ENCODE measurements at regions not wholly inside any gene's neighbourhood (a gene's known extent, or its start where the extent isn't known, plus 50 kb on each side); places are given as distances from the start of the nearest gene placed in this dataset.

- H4K91ac ChIP-seq (ENCODE audit: insufficient read depth, low read depth, low read length) = no peak overlapping the region
- H4K5ac ChIP-seq (ENCODE audit: low read depth, low read length) = peak overlapping the region; percentile 81; the same call in 1 of the 2 replicates
- dilution Hi-C loops (cut with HindIII; ENCODE audit: low sequenced_read_pairs, unreplicated experiment) (no loop called here), intact Hi-C loops (cut with micrococcal nuclease) (loop anchor here (5.0 to 10.0 kb wide), 3 partner anchors 53 to 260 kb away; partner anchors contain the start of gene TCF21), in situ Hi-C loops (cut with MboI; ENCODE audit: low sequenced_read_pairs) (no loop called here)
- H3K27ac ChIP-seq (ENCODE audit: insufficient read depth, low read length) = peak overlapping the region; percentile 2; the same call in 1 of the 2 replicates
- H3K4ac ChIP-seq (ENCODE audit: low read depth, low read length) = peak overlapping the region; percentile 74; the same call in 1 of the 2 replicates
- peaks cover 13% of the 10 kb centered on the region for H3K4me1 ChIP-seq (ENCODE audit: control insufficient read depth, insufficient read depth, low read length)
- no peak overlapping the region for H3K4me3 ChIP-seq (ENCODE audit: insufficient read depth, low read depth, low read length)
- peak overlapping the region; percentile 79; the same call in 2 of the 3 replicates for H2BK15ac ChIP-seq (ENCODE audit: low read depth, low read length)
- peak overlapping the region; percentile 68 for H2BK5ac ChIP-seq (ENCODE audit: low read depth, low read length, poor library complexity, severe bottlenecking)
- no peak overlapping the region for H2AFZ ChIP-seq (replicated peaks; ENCODE audit: low read length, poor library complexity)
- BruUV-seq (replicated peaks) = no TSS peak
- no peaks in the 10 kb centered on the region for H3K27me3 ChIP-seq (ENCODE audit: control insufficient read depth, insufficient read depth, low read length)
- peak overlapping the region; percentile 64; the same call in 1 of the 2 replicates for H3K23ac ChIP-seq (ENCODE audit: low read depth, low read length)
- H3K56ac ChIP-seq (ENCODE audit: extremely low read depth, insufficient read depth, low read length) = no peak overlapping the region
- peak overlapping the region; percentile 74; the same call in 1 of the 2 replicates for H2BK120ac ChIP-seq (ENCODE audit: low read depth, low read length)
- H4K8ac ChIP-seq (ENCODE audit: low read depth in 2 of 2, low read length in 2 of 2) = peak overlapping the region in 1 of 2 experiments; percentile 54; a peak in 3 of 4 replicates
- no peaks in the 10 kb centered on the region for H3K36me3 ChIP-seq (ENCODE audit: control insufficient read depth, insufficient read depth, low read length)
- 100% methylated on average over 1 of the region's 2 CpGs; no CpG with 5 or more reads in 1 of the 2 experiments for WGBS, 2 experiments (ENCODE audit: extremely low coverage in 2 of 2, insufficient read length in 1 of 2)
- H2BK20ac ChIP-seq (ENCODE audit: low read depth, low read length) = peak overlapping the region; percentile 72; the same call in 1 of the 2 replicates
- H4K20me1 ChIP-seq (ENCODE audit: insufficient read depth, low read length) = no peaks in the 10 kb centered on the region
- TF ChIP-seq RFX5 (IDR thresholded peaks at IDR 0.05; ENCODE audit: low read depth, low read length) (no peak), MXI1 (IDR thresholded peaks at IDR 0.05; ENCODE audit: borderline replicate concordance, low read depth, low read length) (no peak), MAFK (IDR thresholded peaks at IDR 0.05; ENCODE audit: low read depth, low read length) (peak; percentile 94)
- H3K4me2 ChIP-seq (ENCODE audit: low read depth, low read length) = no peak overlapping the region
- no peak overlapping the region for H3K9ac ChIP-seq (ENCODE audit: low read depth, low read length)
- no peaks in the 10 kb centered on the region for H3K9me3 ChIP-seq (ENCODE audit: control insufficient read depth, insufficient read depth, low read length)
- DNase-seq (no peak), ATAC-seq (ENCODE audit: low read depth) (no peak)
- CTCF ChIA-PET = interaction anchor here (0.6 to 1.0 kb wide), 3 partner anchors 163 to 265 kb away, joined by 3 to 7 read pairs (median 5); no protein-coding TSS in a partner anchor
- H3K14ac ChIP-seq (replicated peaks; ENCODE audit: low read depth, low read length) = peak overlapping the region; percentile 74; the same call in 1 of the 2 replicates
- peak overlapping the region; percentile 33; the same call in 1 of the 2 replicates for H2AK5ac ChIP-seq (ENCODE audit: low read depth, low read length)
- peak overlapping the region; percentile 47 for H3K18ac ChIP-seq (ENCODE audit: low read depth, low read length)
- no peaks in the 10 kb centered on the region for H3K79me1 ChIP-seq (ENCODE audit: low read depth in 1 of 2, low read length in 2 of 2)
- peaks cover 4% of the 10 kb centered on the region; the same call in 1 of the 2 replicates for H3K9me1 ChIP-seq (ENCODE audit: insufficient read depth, low read length)
- no peak overlapping the region for H2AK9ac ChIP-seq (replicated peaks; ENCODE audit: low read depth, low read length, poor library complexity)
- POLR2A ChIA-PET (ENCODE audit: unreplicated experiment) = no interaction called here
These were observed 54.3 kb upstream of the TCF21 start for GRCh38 chr6:133834472-133835170.

Data from IMR-90 (cell line).